Caco-2 (cell line): ENCODE measurements at regions not wholly inside any gene's neighbourhood (a gene's known extent, or its start where the extent isn't known, plus 50 kb on each side); places are given as distances from the start of the nearest gene placed in this dataset.

Source experiments
- BruUV-seq: library from RNA; stranded (reverse); fragments of 400-500 nt; replicated peaks from 2 replicates; lab custom pipeline; 2021; lab: Mats Ljungman, UMichigan
- CTCF ChIA-PET: fragments of 300-600 bp; sonication (Branson Sonifier 250); formaldehyde crosslinking; loops from one replicate; lab custom pipeline; 2022; ENCODE audit warnings: antibody characterized with exemption; lab: Charles Lee
- POLR2A ChIA-PET: fragments of 300-600 bp; sonication (Branson Sonifier 250); formaldehyde crosslinking; loops from one replicate; lab custom pipeline; 2022; ENCODE audit warnings: antibody characterized with exemption; lab: Charles Lee
- DNase-seq, 2 experiments: peaks; one replicate each; pipeline versions ENCODE4 v3.0.0 to v3.0.0-alpha.2; 2020 to 2022
- H3K27me3 ChIP-seq: replicated peaks from 2 replicates; pipeline ENCODE4 v1.6.0; 2011; ENCODE audit warnings: low read length; ENCODE audit not compliant: control insufficient read depth, insufficient read depth
- H3K36me3 ChIP-seq: 2 replicates; pipeline ENCODE4 v1.5.1; 2011; ENCODE audit warnings: low read length; ENCODE audit not compliant: control insufficient read depth, insufficient read depth
- H3K4me1 ChIP-seq: fragments of 250-450 bp; sonication (Bioruptor Pico); 2 replicates; pipeline ENCODE4 v1.5.1; 2020; ENCODE audit warnings: mild to moderate bottlenecking
- H3K4me3 ChIP-seq: 2 replicates; pipeline ENCODE4 v1.5.1; 2011; ENCODE audit warnings: low read depth, mild to moderate bottlenecking, control low read depth, low read length
- H3K9me3 ChIP-seq: fragments of 250-450 bp; sonication (Bioruptor Pico); 2 replicates; pipeline ENCODE4 v1.5.1; 2020; ENCODE audit warnings: mild to moderate bottlenecking, moderate library complexity
- H3K27ac Mint-ChIP-seq: one replicate; pipeline ENCODE4 v1.8.0; 2022; ENCODE audit warnings: mixed read lengths; ENCODE audit not compliant: unreplicated experiment
- H3K27me3 Mint-ChIP-seq: one replicate; pipeline ENCODE4 v1.8.0; 2022; ENCODE audit warnings: mixed read lengths; ENCODE audit not compliant: insufficient read depth, unreplicated experiment
- H3K36me3 Mint-ChIP-seq: one replicate; pipeline ENCODE4 v1.8.0; 2022; ENCODE audit warnings: mild to moderate bottlenecking, mixed read lengths; ENCODE audit not compliant: insufficient read depth, unreplicated experiment
- H3K4me1 Mint-ChIP-seq: one replicate; pipeline ENCODE4 v1.8.0; 2022; ENCODE audit warnings: low read depth, mixed read lengths; ENCODE audit not compliant: unreplicated experiment
- H3K4me3 Mint-ChIP-seq: one replicate; pipeline ENCODE4 v1.8.0; 2022; ENCODE audit warnings: mild to moderate bottlenecking, moderate library complexity, mixed read lengths; ENCODE audit not compliant: unreplicated experiment
- H3K9me3 Mint-ChIP-seq: one replicate; pipeline ENCODE4 v1.8.0; 2022; ENCODE audit warnings: mixed read lengths; ENCODE audit not compliant: unreplicated experiment
- intact Hi-C: fragments of 100-400 bp; cut with micrococcal nuclease; formaldehyde crosslinking; loops from one replicate; pipeline ENCODE4 v1.10.0; 2022; ENCODE audit not compliant: unreplicated experiment
- TF ChIP-seq, protein P1 (sequence below), 2 experiments: fragments of 200-600 bp in 1 of 2; IDR thresholded peaks; 1 replicate in 1 of 2; 2 replicates in 1 of 2; pipeline versions ENCODE4 v1.5.1 to v1.8.0; 2011 to 2022; ENCODE audit warnings: antibody characterized with exemption in 1 of 2, control low read depth in 1 of 2, inconsistent platforms in 1 of 2, low read depth in 1 of 2, low read length in 1 of 2, mild to moderate bottlenecking in 1 of 2, moderate library complexity in 1 of 2; ENCODE audit not compliant: insufficient read depth in 1 of 2, severe bottlenecking in 1 of 2, unreplicated experiment in 1 of 2

- peaks cover 37% of the 10 kb centered on the region for H3K27me3 Mint-ChIP-seq
- H3K36me3 ChIP-seq = no peaks in the 10 kb centered on the region
These were observed 233.1 kb upstream of the PFKP start for GRCh38 chr10:2834214-2834613.

GRCh38 chr10:2831509-2831908 is 235.8 kb upstream of the PFKP start:
- Mint-ChIP-seq H3K27ac (no peak overlapping the region), H3K27me3 (peaks cover 32% of the 10 kb centered on the region)

More at GRCh38 chr10:2834214-2834613, 233.1 kb upstream of the PFKP start:
- DNase-seq = no peak
- no peak overlapping the region for H3K4me3 Mint-ChIP-seq
- no peaks in the 10 kb centered on the region for H3K9me3 Mint-ChIP-seq
- no peaks in the 10 kb centered on the region for H3K4me1 ChIP-seq
- TF ChIP-seq, protein P1, sequence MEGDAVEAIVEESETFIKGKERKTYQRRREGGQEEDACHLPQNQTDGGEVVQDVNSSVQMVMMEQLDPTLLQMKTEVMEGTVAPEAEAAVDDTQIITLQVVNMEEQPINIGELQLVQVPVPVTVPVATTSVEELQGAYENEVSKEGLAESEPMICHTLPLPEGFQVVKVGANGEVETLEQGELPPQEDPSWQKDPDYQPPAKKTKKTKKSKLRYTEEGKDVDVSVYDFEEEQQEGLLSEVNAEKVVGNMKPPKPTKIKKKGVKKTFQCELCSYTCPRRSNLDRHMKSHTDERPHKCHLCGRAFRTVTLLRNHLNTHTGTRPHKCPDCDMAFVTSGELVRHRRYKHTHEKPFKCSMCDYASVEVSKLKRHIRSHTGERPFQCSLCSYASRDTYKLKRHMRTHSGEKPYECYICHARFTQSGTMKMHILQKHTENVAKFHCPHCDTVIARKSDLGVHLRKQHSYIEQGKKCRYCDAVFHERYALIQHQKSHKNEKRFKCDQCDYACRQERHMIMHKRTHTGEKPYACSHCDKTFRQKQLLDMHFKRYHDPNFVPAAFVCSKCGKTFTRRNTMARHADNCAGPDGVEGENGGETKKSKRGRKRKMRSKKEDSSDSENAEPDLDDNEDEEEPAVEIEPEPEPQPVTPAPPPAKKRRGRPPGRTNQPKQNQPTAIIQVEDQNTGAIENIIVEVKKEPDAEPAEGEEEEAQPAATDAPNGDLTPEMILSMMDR (IDR thresholded peaks at IDR 0.05; ENCODE audit: insufficient read depth in 1 of 2, low read depth in 1 of 2, low read length in 1 of 2, severe bottlenecking in 1 of 2, unreplicated experiment in 1 of 2) = no peak
- no peaks in the 10 kb centered on the region for H3K9me3 ChIP-seq
- 0 out of 2 replicates have a peak, but pooled peaks cover 1% of the 10 kb centered on the region for H3K27me3 ChIP-seq
- CTCF ChIA-PET = no interaction called here
- H3K4me1 Mint-ChIP-seq = no peaks in the 10 kb centered on the region
- intact Hi-C loops = no loop called here
- no peak overlapping the region for H3K4me3 ChIP-seq
- POLR2A ChIA-PET = no interaction called here
- BruUV-seq = no TSS peak
- H3K27ac Mint-ChIP-seq = no peak overlapping the region
- H3K36me3 Mint-ChIP-seq = no peaks in the 10 kb centered on the region

GRCh38 chr10:2828741-2829140 is 238.6 kb upstream of the PFKP start:
- TF ChIP-seq, protein P1 (IDR thresholded peaks at IDR 0.05; ENCODE audit: insufficient read depth in 1 of 2, low read depth in 1 of 2, low read length in 1 of 2, severe bottlenecking in 1 of 2, unreplicated experiment in 1 of 2) = no peak
- POLR2A ChIA-PET = no interaction called here
- Mint-ChIP-seq H3K36me3 (no peaks in the 10 kb centered on the region), H3K4me1 (no peaks in the 10 kb centered on the region), H3K27ac (no peak overlapping the region), H3K4me3 (no peak overlapping the region), H3K9me3 (no peaks in the 10 kb centered on the region), H3K27me3 (peaks cover 24% of the 10 kb centered on the region)
- no peaks in the 10 kb centered on the region for H3K36me3 ChIP-seq
- no peaks in the 10 kb centered on the region for H3K9me3 ChIP-seq
- intact Hi-C loops = no loop called here
- no peak overlapping the region for H3K4me3 ChIP-seq
- no peak for DNase-seq
- H3K27me3 ChIP-seq = 0 out of 2 replicates have a peak, but pooled peaks cover 1% of the 10 kb centered on the region
- H3K4me1 ChIP-seq = no peaks in the 10 kb centered on the region
- no TSS peak for BruUV-seq
- CTCF ChIA-PET = no interaction called here

More at GRCh38 chr10:2831509-2831908, 235.8 kb upstream of the PFKP start:
- no peak overlapping the region for H3K4me3 ChIP-seq
- H3K9me3 Mint-ChIP-seq = no peaks in the 10 kb centered on the region
- 0 out of 2 replicates have a peak, but pooled peaks cover 1% of the 10 kb centered on the region for H3K27me3 ChIP-seq
- DNase-seq = no peak
- intact Hi-C loops = no loop called here
- no peaks in the 10 kb centered on the region for H3K9me3 ChIP-seq
- no peaks in the 10 kb centered on the region for H3K36me3 Mint-ChIP-seq
- CTCF ChIA-PET = no interaction called here
- POLR2A ChIA-PET = no interaction called here
- H3K36me3 ChIP-seq = no peaks in the 10 kb centered on the region
- no peaks in the 10 kb centered on the region for H3K4me1 Mint-ChIP-seq
- BruUV-seq = no TSS peak
- TF ChIP-seq, protein P1 (IDR thresholded peaks at IDR 0.05; ENCODE audit: insufficient read depth in 1 of 2, low read depth in 1 of 2, low read length in 1 of 2, severe bottlenecking in 1 of 2, unreplicated experiment in 1 of 2) = no peak
- no peak overlapping the region for H3K4me3 Mint-ChIP-seq
- no peaks in the 10 kb centered on the region for H3K4me1 ChIP-seq
